ENCODE measurements at regions not wholly inside any gene's neighbourhood (a gene's known extent, or its start where the extent isn't known, plus 50 kb on each side); places are given as distances from the start of the nearest gene placed in this dataset.
A peak's percentile ranks its signal among the peaks of the same experiment; 100 is the strongest.

DNA sequence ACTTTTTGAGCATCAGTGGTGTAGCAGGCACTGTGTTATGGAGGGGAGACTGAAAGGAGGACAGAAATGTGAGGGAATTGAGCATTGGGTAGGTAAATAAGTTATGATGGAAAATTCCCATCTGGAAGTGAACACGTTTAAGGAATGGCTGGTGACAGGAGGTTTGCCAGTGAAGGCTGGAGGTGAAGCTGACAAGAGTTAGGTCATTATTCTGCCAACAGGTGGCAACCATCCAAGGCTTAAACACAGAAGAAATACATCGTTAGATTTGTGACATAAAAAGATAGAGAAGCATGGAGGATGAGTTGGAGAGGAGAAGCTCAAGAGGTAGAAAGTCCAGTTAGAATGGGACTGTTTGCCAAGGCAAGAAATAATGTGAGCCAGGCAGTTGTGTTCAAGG, 455.3 kb upstream of the SGCD start:
- Histone ChIP-seq H3K4me2 (ENCODE audit: low read length) (no peak overlapping the region), H3K79me2 (ENCODE audit: insufficient read depth, low read depth, low read length) (no peaks in the 10 kb centered on the region), H3K4me3 (ENCODE audit: low read depth, low read length, poor library complexity, severe bottlenecking) (no peak overlapping the region), H3K27ac (ENCODE audit: low read depth, low read length, poor library complexity, severe bottlenecking) (no peak overlapping the region), H3K9me2 (ENCODE audit: insufficient read depth, low read length) (no peaks in the 10 kb centered on the region), H4K20me1 (ENCODE audit: insufficient read depth, low read length) (no peaks in the 10 kb centered on the region), H3K4me1 (ENCODE audit: insufficient read depth, low read length, poor library complexity, severe bottlenecking) (no peaks in the 10 kb centered on the region), H2AFZ (ENCODE audit: low read length) (no peak overlapping the region), H3K36me3 (ENCODE audit: insufficient read depth, low read length) (no peaks in the 10 kb centered on the region), H3K9me3 (ENCODE audit: low read length) (no peaks in the 10 kb centered on the region)
- intact Hi-C loops (cut with micrococcal nuclease; ENCODE audit: unreplicated experiment), result no loop called here
- POLR2A ChIA-PET, result interaction anchor here (0.6 kb wide), 1 partner anchor 1105 kb away, joined by 7 read pairs; no protein-coding TSS in a partner anchor
- DNase-seq (ENCODE audit: low spot score), result no peak
- CTCF ChIA-PET (ENCODE audit: unreplicated experiment), result no interaction called here
- TF ChIP-seq, protein P1, sequence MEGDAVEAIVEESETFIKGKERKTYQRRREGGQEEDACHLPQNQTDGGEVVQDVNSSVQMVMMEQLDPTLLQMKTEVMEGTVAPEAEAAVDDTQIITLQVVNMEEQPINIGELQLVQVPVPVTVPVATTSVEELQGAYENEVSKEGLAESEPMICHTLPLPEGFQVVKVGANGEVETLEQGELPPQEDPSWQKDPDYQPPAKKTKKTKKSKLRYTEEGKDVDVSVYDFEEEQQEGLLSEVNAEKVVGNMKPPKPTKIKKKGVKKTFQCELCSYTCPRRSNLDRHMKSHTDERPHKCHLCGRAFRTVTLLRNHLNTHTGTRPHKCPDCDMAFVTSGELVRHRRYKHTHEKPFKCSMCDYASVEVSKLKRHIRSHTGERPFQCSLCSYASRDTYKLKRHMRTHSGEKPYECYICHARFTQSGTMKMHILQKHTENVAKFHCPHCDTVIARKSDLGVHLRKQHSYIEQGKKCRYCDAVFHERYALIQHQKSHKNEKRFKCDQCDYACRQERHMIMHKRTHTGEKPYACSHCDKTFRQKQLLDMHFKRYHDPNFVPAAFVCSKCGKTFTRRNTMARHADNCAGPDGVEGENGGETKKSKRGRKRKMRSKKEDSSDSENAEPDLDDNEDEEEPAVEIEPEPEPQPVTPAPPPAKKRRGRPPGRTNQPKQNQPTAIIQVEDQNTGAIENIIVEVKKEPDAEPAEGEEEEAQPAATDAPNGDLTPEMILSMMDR (conservative IDR thresholded peaks at IDR 0.05; ENCODE audit: low read length), result 0 out of 2 replicates have a peak, but pooled peaks have one; percentile 18
- TF ChIP-seq EZH2phosphoT487 (IDR thresholded peaks at IDR 0.05; ENCODE audit: borderline replicate concordance, low read depth, low read length), result no peak
- BruUV-seq (replicated peaks), result no TSS peak

DNA sequence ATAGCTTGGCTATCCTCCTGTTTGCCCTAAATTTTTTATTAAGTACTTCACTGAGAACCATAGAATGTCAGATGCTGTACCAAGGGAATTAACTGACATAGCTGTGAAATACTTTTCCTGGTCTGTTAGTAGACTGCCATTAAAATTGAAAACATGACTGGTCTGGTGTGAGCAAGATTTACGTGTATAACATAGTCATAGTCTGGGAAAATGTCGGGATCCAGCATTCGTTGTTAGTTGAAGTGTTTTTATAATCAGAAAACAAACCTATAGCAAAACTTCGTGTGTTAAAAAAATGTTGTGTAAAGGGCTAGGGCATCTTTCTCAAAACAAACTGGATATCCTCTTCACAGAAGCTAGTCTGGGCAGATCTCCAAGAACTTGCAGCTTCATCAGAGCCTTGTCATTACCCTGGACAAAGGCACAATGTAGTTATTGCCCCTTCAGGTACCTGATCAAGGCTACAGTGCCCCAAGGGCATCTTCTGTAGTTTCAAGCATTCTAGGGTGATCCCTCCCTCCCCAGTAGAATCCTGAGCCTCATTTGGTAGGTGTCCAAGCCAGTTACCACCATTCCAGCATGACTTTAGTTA, 454.2 kb upstream of the SGCD start:
- Histone ChIP-seq H3K4me3 (ENCODE audit: low read depth, low read length, poor library complexity, severe bottlenecking) (no peak overlapping the region), H3K79me2 (ENCODE audit: insufficient read depth, low read depth, low read length) (no peaks in the 10 kb centered on the region), H3K27ac (ENCODE audit: low read depth, low read length, poor library complexity, severe bottlenecking) (no peak overlapping the region), H4K20me1 (ENCODE audit: insufficient read depth, low read length) (no peaks in the 10 kb centered on the region), H3K9me2 (ENCODE audit: insufficient read depth, low read length) (no peaks in the 10 kb centered on the region), H3K4me1 (ENCODE audit: insufficient read depth, low read length, poor library complexity, severe bottlenecking) (no peaks in the 10 kb centered on the region), H2AFZ (ENCODE audit: low read length) (no peak overlapping the region), H3K9me3 (ENCODE audit: low read length) (no peaks in the 10 kb centered on the region), H3K4me2 (ENCODE audit: low read length) (no peak overlapping the region), H3K36me3 (ENCODE audit: insufficient read depth, low read length) (no peaks in the 10 kb centered on the region)
- POLR2A ChIA-PET, result no interaction called here
- BruUV-seq (replicated peaks), result no TSS peak
- no peak for TF ChIP-seq EZH2phosphoT487 (IDR thresholded peaks at IDR 0.05; ENCODE audit: borderline replicate concordance, low read depth, low read length)
- TF ChIP-seq, protein P1 (conservative IDR thresholded peaks at IDR 0.05; ENCODE audit: low read length), result no peak
- DNase-seq (ENCODE audit: low spot score), result no peak
- intact Hi-C loops (cut with micrococcal nuclease; ENCODE audit: unreplicated experiment), result no loop called here
- CTCF ChIA-PET (ENCODE audit: unreplicated experiment), result no interaction called here

DNA sequence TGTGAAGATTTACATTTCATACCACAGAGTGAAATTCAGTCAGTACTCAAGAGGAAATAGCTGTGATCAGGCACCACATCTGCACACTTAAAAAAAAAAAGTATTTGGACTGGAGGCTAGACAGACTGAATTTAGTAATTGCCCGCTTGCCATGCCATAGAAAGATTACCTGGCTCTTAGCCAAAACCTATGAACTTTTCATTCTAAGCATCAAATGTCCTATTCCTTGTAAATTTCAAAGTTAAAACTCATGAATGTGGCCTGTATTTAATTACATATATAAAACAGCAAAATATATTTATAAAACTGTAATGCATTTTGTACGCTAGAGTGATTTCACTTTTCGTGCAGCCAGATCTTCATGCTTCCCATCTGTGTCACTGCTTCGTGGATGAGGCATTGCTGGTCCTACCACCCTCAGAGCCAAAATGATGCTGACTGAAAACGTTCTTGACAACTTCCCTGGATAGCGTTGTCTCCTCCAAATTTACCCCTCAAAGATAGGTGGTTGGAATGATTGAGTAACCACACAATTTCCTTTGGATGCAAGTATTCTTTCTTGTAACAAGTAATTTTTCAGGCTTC, 447.9 kb upstream of the SGCD start:
- Histone ChIP-seq H3K79me2 (ENCODE audit: insufficient read depth, low read depth, low read length) (no peaks in the 10 kb centered on the region), H3K27ac (ENCODE audit: low read depth, low read length, poor library complexity, severe bottlenecking) (no peak overlapping the region), H2AFZ (ENCODE audit: low read length) (no peak overlapping the region), H4K20me1 (ENCODE audit: insufficient read depth, low read length) (no peaks in the 10 kb centered on the region), H3K4me1 (ENCODE audit: insufficient read depth, low read length, poor library complexity, severe bottlenecking) (no peaks in the 10 kb centered on the region), H3K36me3 (ENCODE audit: insufficient read depth, low read length) (no peaks in the 10 kb centered on the region), H3K9me3 (ENCODE audit: low read length) (no peaks in the 10 kb centered on the region), H3K4me2 (ENCODE audit: low read length) (no peak overlapping the region), H3K9me2 (ENCODE audit: insufficient read depth, low read length) (no peaks in the 10 kb centered on the region), H3K4me3 (ENCODE audit: low read depth, low read length, poor library complexity, severe bottlenecking) (no peak overlapping the region)
- no TSS peak for BruUV-seq (replicated peaks)
- CTCF ChIA-PET (ENCODE audit: unreplicated experiment), result no interaction called here
- TF ChIP-seq, protein P1 (conservative IDR thresholded peaks at IDR 0.05; ENCODE audit: low read length), result no peak
- no peak for TF ChIP-seq EZH2phosphoT487 (IDR thresholded peaks at IDR 0.05; ENCODE audit: borderline replicate concordance, low read depth, low read length)
- intact Hi-C loops (cut with micrococcal nuclease; ENCODE audit: unreplicated experiment), result no loop called here
- DNase-seq (ENCODE audit: low spot score), result no peak
- POLR2A ChIA-PET, result interaction anchor here (0.6 kb wide), 1 partner anchor 158 kb away, joined by 3 read pairs; no protein-coding TSS in a partner anchor
